Adrenal gland (tissue), 5 donors: ENCODE measurements at regions not wholly inside any gene's neighbourhood (a gene's known extent, or its start where the extent isn't known, plus 50 kb on each side); places are given as distances from the start of the nearest gene placed in this dataset.

Experiments
- POLR2A ChIP-seq, 2 donors: fragments of 450-650 bp; IDR thresholded peaks; one replicate each; pipeline ENCODE4 v1.6.1; 2017; ENCODE audit warnings: antibody characterized with exemption in 2 of 2, mild to moderate bottlenecking in 2 of 2, moderate library complexity in 1 of 2
- TF ChIP-seq, protein P1 (sequence below), 6 experiments: fragments of 450-650 bp in 4 of 6; fragments of 200-600 bp in 2 of 6; sonication (generic) in 1 of 6; IDR thresholded peaks; 1 replicate in 5 of 6; 2 replicates in 1 of 6; pipeline versions ENCODE4 v1.5.1 to v1.8.0; 2016 to 2021; ENCODE audit warnings: antibody characterized with exemption in 6 of 6, mild to moderate bottlenecking in 2 of 6, moderate library complexity in 1 of 6
- donor health status: DM: no; HTN: no; CAD: no.

DNA sequence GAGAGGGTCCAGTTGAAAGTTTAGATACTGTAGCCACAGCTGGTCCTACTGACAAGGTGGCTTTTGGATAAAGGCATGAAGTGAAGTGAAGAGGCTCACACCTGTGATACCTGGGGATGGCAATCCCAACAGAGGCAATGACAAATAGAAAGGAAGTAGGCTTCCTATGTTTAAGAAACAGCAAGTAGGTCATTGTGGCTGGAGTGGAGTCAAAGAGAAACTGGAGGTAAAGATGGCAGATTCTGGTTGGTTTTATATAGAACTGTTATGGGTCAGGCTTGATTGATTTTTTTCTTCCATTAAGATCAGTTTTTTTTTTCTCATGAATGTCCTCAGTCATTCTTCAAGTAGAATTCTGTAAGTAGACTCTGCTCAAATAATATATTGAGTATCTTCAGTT, 79.5 kb downstream of the ANXA1 start:
- TF ChIP-seq, protein P1, sequence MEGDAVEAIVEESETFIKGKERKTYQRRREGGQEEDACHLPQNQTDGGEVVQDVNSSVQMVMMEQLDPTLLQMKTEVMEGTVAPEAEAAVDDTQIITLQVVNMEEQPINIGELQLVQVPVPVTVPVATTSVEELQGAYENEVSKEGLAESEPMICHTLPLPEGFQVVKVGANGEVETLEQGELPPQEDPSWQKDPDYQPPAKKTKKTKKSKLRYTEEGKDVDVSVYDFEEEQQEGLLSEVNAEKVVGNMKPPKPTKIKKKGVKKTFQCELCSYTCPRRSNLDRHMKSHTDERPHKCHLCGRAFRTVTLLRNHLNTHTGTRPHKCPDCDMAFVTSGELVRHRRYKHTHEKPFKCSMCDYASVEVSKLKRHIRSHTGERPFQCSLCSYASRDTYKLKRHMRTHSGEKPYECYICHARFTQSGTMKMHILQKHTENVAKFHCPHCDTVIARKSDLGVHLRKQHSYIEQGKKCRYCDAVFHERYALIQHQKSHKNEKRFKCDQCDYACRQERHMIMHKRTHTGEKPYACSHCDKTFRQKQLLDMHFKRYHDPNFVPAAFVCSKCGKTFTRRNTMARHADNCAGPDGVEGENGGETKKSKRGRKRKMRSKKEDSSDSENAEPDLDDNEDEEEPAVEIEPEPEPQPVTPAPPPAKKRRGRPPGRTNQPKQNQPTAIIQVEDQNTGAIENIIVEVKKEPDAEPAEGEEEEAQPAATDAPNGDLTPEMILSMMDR (IDR thresholded peaks at IDR 0.05) = no peak
- TF ChIP-seq POLR2A (IDR thresholded peaks at IDR 0.05) = no peak
